Ishikawa (cell line): ENCODE measurements at regions not wholly inside any gene's neighbourhood (a gene's known extent, or its start where the extent isn't known, plus 50 kb on each side); places are given as distances from the start of the nearest gene placed in this dataset.

ENCODE experiments used
- CEBPB ChIP-seq: IDR thresholded peaks from 2 replicates; pipeline ENCODE4 v1.6.1; 2012
- EGR1 ChIP-seq: IDR thresholded peaks from 2 replicates; pipeline ENCODE4 v1.6.1; 2012
- EP300 ChIP-seq: IDR thresholded peaks from 2 replicates; pipeline ENCODE4 v1.6.1; 2012; ENCODE audit warnings: borderline replicate concordance
- FOXM1 ChIP-seq: IDR thresholded peaks from 2 replicates; pipeline ENCODE4 v1.6.1; 2012; ENCODE audit warnings: low read depth, borderline replicate concordance
- MAX ChIP-seq: IDR thresholded peaks from 2 replicates; pipeline ENCODE4 v1.6.1; 2012
- NFIC ChIP-seq: IDR thresholded peaks from 2 replicates; pipeline ENCODE4 v1.6.1; 2012
- RAD21 ChIP-seq: IDR thresholded peaks from 2 replicates; pipeline ENCODE4 v1.6.1; 2012; ENCODE audit warnings: low read depth
- REST ChIP-seq: IDR thresholded peaks from 2 replicates; pipeline ENCODE4 v1.6.1; 2012; ENCODE audit warnings: low read depth, mild to moderate bottlenecking
- ZBTB7A ChIP-seq: IDR thresholded peaks from 2 replicates; pipeline ENCODE4 v1.6.1; 2012; ENCODE audit warnings: low read depth

GRCh38 chr3:40864915-40865314 lies 334.4 kb upstream of the CTNNB1 start:
- TF ChIP-seq MAX, result no peak
- no peak for TF ChIP-seq ZBTB7A
- no peak for TF ChIP-seq REST
- no peak for TF ChIP-seq CEBPB
- TF ChIP-seq NFIC, result no peak
- no peak for TF ChIP-seq FOXM1
- TF ChIP-seq RAD21, result no peak
- TF ChIP-seq EGR1, result no peak
- no peak for TF ChIP-seq EP300
